OCI-LY1 (cell line): ENCODE measurements at regions not wholly inside any gene's neighbourhood (a gene's known extent, or its start where the extent isn't known, plus 50 kb on each side); places are given as distances from the start of the nearest gene placed in this dataset.

Experiments
- H2AFZ ChIP-seq: fragments of 200-600 bp; sonication (generic), shearing (Covaris generic); 2 replicates; pipeline ENCODE4 v1.6.0; 2014; ENCODE audit warnings: antibody characterized with exemption, mild to moderate bottlenecking, low read length
- H3F3A ChIP-seq: fragments of 200-600 bp; sonication (generic), shearing (Covaris generic); 2 replicates; pipeline ENCODE4 v1.6.0; 2014; ENCODE audit warnings: mild to moderate bottlenecking, antibody characterized with exemption, low read length, moderate library complexity; ENCODE audit not compliant: insufficient read depth
- H3K27ac ChIP-seq: fragments of 200-600 bp; sonication (generic); 2 replicates; pipeline ENCODE4 v1.5.1; 2014; ENCODE audit warnings: low read length, mixed run types, mild to moderate bottlenecking, low read depth; ENCODE audit not compliant: poor library complexity, severe bottlenecking
- H3K27me3 ChIP-seq: fragments of 200-600 bp; sonication (generic); 2 replicates; pipeline ENCODE4 v1.6.0; 2014; ENCODE audit warnings: antibody characterized with exemption, mild to moderate bottlenecking, low read length, moderate library complexity; ENCODE audit not compliant: insufficient read depth
- H3K36me3 ChIP-seq: fragments of 200-600 bp; sonication (generic); 2 replicates; pipeline ENCODE4 v1.6.1; 2014; ENCODE audit warnings: mild to moderate bottlenecking, antibody characterized with exemption, low read length, moderate library complexity, mixed read lengths; ENCODE audit not compliant: insufficient read depth
- H3K4me1 ChIP-seq: fragments of 200-600 bp; sonication (generic); 2 replicates; pipeline ENCODE4 v1.5.1; 2014; ENCODE audit warnings: mild to moderate bottlenecking, low read length, moderate library complexity; ENCODE audit not compliant: insufficient read depth, severe bottlenecking
- H3K4me2 ChIP-seq: fragments of 200-600 bp; sonication (generic), shearing (Covaris generic); 2 replicates; pipeline ENCODE4 v1.6.1; 2014; ENCODE audit warnings: low read length
- H3K4me3 ChIP-seq: fragments of 200-600 bp; sonication (generic); 2 replicates; pipeline ENCODE4 v1.5.1; 2014; ENCODE audit warnings: low read length, low read depth, mild to moderate bottlenecking, mixed read lengths; ENCODE audit not compliant: poor library complexity, severe bottlenecking
- H3K79me2 ChIP-seq: fragments of 200-600 bp; shearing (Covaris generic); 2 replicates; pipeline ENCODE4 v1.6.1; 2016; ENCODE audit warnings: mixed run types, low read length, mixed read lengths; ENCODE audit not compliant: insufficient read depth
- H3K9ac ChIP-seq: fragments of 200-600 bp; sonication (generic), shearing (Covaris generic); 2 replicates; pipeline ENCODE4 v1.6.1; 2014; ENCODE audit warnings: mild to moderate bottlenecking, low read length, mixed read lengths
- H3K9me2 ChIP-seq: fragments of 200-600 bp; sonication (generic), shearing (Covaris generic); 2 replicates; pipeline ENCODE4 v1.6.1; 2014; ENCODE audit warnings: low read depth, mild to moderate bottlenecking, low read length, mixed read lengths
- H3K9me3 ChIP-seq: fragments of 200-600 bp; shearing (Covaris generic); 2 replicates; pipeline ENCODE4 v1.6.1; 2014; ENCODE audit warnings: low read length, mixed read lengths
- H4K20me1 ChIP-seq: fragments of 200-600 bp; sonication (generic), shearing (Covaris generic); 2 replicates; pipeline ENCODE4 v1.6.0; 2016; ENCODE audit warnings: mild to moderate bottlenecking, low read length; ENCODE audit not compliant: insufficient read depth
- EZH2 ChIP-seq: fragments of 200-600 bp; sonication (generic), shearing (Covaris generic); IDR thresholded peaks from 2 replicates; pipeline ENCODE4 v1.8.0; 2017; ENCODE audit warnings: borderline replicate concordance, mixed run types, mild to moderate bottlenecking, antibody characterized with exemption, low read length, moderate library complexity, mixed read lengths
- TF ChIP-seq, protein P1 (sequence below): fragments of 200-600 bp; sonication (generic), shearing (Covaris generic); IDR thresholded peaks from 2 replicates; pipeline ENCODE4 v1.5.1; 2017; ENCODE audit warnings: mild to moderate bottlenecking, antibody characterized with exemption, low read length, moderate library complexity, mixed read lengths

DNA sequence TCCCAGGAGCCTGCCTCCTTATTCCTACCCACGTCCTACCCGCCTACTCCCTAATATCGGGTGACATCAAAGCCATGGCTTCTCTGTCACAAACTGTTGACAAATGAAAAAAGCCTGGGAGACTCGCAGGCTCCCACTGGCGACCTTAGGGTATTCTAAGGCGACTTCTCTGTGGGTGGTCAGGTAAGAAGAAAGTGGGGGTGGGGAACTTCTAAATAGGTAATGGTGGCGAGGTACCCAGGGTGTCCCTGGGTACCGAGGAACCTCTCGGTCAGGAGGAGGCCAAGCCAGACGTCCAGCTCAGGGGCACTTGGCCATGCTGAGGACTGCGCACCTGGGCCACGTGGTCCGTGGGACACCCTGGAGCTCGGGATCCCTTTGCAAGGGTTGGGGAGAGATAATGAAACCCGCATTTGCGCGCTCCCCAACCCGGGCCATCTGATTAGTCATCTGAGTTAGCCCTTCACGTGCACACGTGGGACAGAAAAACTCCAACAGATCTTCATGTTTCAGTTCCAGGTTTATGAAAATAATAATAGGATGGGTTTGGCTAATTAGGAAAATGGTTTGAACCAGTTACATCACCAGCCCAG is 78.2 kb downstream of the NR2F2 start:
- no peak overlapping the region for H3K4me3 ChIP-seq
- no peak overlapping the region for H3K9ac ChIP-seq
- TF ChIP-seq, protein P1, sequence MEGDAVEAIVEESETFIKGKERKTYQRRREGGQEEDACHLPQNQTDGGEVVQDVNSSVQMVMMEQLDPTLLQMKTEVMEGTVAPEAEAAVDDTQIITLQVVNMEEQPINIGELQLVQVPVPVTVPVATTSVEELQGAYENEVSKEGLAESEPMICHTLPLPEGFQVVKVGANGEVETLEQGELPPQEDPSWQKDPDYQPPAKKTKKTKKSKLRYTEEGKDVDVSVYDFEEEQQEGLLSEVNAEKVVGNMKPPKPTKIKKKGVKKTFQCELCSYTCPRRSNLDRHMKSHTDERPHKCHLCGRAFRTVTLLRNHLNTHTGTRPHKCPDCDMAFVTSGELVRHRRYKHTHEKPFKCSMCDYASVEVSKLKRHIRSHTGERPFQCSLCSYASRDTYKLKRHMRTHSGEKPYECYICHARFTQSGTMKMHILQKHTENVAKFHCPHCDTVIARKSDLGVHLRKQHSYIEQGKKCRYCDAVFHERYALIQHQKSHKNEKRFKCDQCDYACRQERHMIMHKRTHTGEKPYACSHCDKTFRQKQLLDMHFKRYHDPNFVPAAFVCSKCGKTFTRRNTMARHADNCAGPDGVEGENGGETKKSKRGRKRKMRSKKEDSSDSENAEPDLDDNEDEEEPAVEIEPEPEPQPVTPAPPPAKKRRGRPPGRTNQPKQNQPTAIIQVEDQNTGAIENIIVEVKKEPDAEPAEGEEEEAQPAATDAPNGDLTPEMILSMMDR = no peak
- TF ChIP-seq EZH2 = no peak
- no peak overlapping the region for H2AFZ ChIP-seq
- H3K79me2 ChIP-seq = no peaks in the 10 kb centered on the region
- H3F3A ChIP-seq = no peaks in the 10 kb centered on the region
- no peaks in the 10 kb centered on the region for H3K27me3 ChIP-seq
- H3K36me3 ChIP-seq = no peaks in the 10 kb centered on the region
- H3K9me3 ChIP-seq = no peaks in the 10 kb centered on the region
- H3K9me2 ChIP-seq = no peaks in the 10 kb centered on the region
- no peak overlapping the region for H3K4me2 ChIP-seq
- H3K27ac ChIP-seq = no peak overlapping the region
- no peaks in the 10 kb centered on the region for H4K20me1 ChIP-seq
- no peaks in the 10 kb centered on the region for H3K4me1 ChIP-seq

DNA sequence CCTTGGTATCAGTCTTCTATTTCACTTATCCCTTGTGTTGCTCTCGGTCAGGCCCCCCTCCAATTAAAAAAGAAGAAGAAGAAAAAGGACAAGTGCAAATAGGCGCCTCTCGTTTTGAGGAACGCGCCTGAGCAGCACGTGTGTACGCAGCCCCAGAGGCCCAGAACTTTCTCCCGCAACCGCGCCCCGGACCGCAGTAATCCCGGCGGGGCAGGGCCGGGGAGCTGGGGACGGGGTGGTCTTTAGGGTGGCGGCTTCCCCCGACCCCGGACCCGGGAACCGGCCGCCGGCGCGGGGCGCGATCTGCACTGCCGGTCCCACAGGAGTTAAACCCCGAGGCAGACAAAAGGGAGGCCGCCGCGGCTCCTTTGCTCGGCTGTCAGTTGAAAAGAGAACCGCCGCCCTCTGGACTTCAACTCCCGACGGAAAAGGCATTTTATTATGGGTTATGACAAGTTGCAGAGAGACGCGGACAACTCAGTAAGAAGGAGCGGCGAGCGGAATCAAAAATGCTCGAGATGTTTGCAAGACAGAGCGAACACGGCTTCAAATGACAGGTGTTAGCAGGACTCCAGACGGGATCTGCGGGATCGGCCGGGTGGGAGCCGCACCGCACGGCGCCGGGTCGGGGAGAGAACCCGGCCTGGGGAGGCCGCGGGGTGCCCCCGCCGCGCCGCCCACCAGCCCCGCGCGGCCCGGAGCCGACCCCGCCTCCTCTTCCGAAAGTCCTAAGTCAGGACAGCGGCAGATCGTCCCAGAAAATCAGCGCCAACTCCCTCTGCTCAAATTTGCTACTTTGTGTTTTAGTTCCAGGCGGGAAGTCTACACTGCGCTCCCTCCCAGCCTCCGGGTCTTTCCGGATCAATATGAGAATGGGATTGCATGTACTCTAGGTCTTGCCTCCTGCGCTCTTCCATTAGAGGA is 79.0 kb downstream of the NR2F2 start:
- no peak overlapping the region for H2AFZ ChIP-seq
- no peaks in the 10 kb centered on the region for H3K79me2 ChIP-seq
- no peak overlapping the region for H3K4me3 ChIP-seq

DNA sequence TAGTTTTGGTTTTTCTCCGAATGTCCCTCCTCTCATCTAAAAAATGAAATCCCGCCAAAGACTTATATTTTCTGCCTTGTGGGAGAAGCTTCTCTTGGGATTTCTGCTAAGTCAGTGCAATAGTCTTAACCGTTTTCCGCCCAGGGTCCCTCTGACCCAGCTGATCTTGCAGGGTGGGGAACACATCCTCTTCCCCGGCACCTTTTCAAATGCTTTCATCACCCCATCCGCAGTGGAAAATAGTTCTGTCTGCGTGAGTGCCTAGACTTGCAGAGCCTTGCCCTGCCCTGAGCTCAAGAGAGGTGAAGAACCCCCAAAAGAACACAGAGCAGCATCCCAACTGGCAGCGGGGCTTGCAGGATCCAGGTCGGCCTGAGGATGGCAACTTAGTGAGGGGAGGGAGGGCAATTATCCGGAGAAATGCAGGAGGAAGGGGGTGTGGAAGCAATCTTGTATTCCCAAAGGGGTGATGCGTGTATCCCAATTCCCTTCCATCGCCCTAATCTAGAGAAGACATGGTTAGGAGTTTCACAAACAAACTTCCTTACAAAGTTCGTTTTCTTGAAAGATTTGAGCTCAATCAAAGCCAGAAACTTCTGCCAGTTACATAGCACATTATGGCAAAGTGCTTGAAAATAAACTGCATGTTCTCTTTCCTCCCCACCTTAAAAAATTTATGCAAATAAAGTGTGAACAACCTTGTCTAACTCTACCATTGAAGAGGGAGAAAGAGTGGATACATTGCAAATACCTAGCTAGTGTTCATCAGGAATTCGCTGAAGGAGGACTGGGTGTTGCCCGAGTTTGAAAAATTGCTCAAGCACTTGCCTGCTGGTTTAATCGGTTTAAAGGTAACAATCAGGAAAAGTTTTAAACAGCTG is 79.9 kb downstream of the NR2F2 start:
- Histone ChIP-seq H3K9me2 (no peaks in the 10 kb centered on the region), H3K4me2 (no peak overlapping the region), H3K36me3 (no peaks in the 10 kb centered on the region), H3K4me1 (no peaks in the 10 kb centered on the region), H3K27me3 (no peaks in the 10 kb centered on the region), H3K79me2 (no peaks in the 10 kb centered on the region), H3F3A (no peaks in the 10 kb centered on the region), H3K9ac (no peak overlapping the region), H2AFZ (no peak overlapping the region), H3K27ac (no peak overlapping the region), H4K20me1 (no peaks in the 10 kb centered on the region), H3K4me3 (no peak overlapping the region), H3K9me3 (no peaks in the 10 kb centered on the region)
- TF ChIP-seq, protein P1 = no peak
- TF ChIP-seq EZH2 = no peak

More for the DNA sequence above, 79.0 kb downstream of the NR2F2 start:
- H3K4me1 ChIP-seq = no peaks in the 10 kb centered on the region
- H3K9ac ChIP-seq = no peak overlapping the region
- H3K36me3 ChIP-seq = no peaks in the 10 kb centered on the region
- no peaks in the 10 kb centered on the region for H3F3A ChIP-seq
- H3K9me2 ChIP-seq = no peaks in the 10 kb centered on the region
- no peak overlapping the region for H3K4me2 ChIP-seq
- H3K9me3 ChIP-seq = no peaks in the 10 kb centered on the region
- TF ChIP-seq, protein P1 = no peak
- TF ChIP-seq EZH2 = no peak
- no peaks in the 10 kb centered on the region for H4K20me1 ChIP-seq
- no peaks in the 10 kb centered on the region for H3K27me3 ChIP-seq
- no peak overlapping the region for H3K27ac ChIP-seq
